ENCODE measurements at regions not wholly inside any gene's neighbourhood (a gene's known extent, or its start where the extent isn't known, plus 50 kb on each side); places are given as distances from the start of the nearest gene placed in this dataset.

DNA sequence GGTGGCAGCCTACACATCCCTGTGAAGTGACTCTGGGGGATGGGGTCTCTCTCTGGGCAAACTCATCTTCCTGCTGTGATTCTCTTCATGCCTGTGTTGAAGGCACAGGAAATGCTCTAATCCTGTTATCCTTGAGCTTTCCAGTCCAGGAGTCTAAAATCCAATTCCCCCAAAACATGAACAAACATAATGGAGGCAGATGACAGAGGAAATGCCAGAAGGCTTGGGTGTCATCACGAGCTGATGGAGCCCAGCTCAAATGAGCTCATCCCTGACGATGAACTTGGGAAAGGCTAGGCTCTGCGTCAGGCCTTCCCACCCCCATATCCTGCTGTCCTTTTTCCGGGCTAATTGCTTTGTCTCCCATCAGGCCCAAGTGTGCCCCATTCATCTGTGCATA lies 165.9 kb upstream of the PODXL start:
- H3K27me3 Mint-ChIP-seq (ENCODE audit: low read depth) = peaks cover 4% of the 10 kb centered on the region
- H3K4me1 Mint-ChIP-seq = peaks cover 5% of the 10 kb centered on the region
- DNase-seq (ENCODE audit: low read depth, low spot score) = no peak
- no peaks in the 10 kb centered on the region for H3K9me3 Mint-ChIP-seq
- TF ChIP-seq, protein P1, sequence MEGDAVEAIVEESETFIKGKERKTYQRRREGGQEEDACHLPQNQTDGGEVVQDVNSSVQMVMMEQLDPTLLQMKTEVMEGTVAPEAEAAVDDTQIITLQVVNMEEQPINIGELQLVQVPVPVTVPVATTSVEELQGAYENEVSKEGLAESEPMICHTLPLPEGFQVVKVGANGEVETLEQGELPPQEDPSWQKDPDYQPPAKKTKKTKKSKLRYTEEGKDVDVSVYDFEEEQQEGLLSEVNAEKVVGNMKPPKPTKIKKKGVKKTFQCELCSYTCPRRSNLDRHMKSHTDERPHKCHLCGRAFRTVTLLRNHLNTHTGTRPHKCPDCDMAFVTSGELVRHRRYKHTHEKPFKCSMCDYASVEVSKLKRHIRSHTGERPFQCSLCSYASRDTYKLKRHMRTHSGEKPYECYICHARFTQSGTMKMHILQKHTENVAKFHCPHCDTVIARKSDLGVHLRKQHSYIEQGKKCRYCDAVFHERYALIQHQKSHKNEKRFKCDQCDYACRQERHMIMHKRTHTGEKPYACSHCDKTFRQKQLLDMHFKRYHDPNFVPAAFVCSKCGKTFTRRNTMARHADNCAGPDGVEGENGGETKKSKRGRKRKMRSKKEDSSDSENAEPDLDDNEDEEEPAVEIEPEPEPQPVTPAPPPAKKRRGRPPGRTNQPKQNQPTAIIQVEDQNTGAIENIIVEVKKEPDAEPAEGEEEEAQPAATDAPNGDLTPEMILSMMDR (conservative IDR thresholded peaks at IDR 0.05) = no peak
- no peak overlapping the region for H3K4me3 Mint-ChIP-seq
- no peak overlapping the region for H3K27ac Mint-ChIP-seq (ENCODE audit: unreplicated experiment)
- H3K36me3 Mint-ChIP-seq (ENCODE audit: low read depth) = no peaks in the 10 kb centered on the region

DNA sequence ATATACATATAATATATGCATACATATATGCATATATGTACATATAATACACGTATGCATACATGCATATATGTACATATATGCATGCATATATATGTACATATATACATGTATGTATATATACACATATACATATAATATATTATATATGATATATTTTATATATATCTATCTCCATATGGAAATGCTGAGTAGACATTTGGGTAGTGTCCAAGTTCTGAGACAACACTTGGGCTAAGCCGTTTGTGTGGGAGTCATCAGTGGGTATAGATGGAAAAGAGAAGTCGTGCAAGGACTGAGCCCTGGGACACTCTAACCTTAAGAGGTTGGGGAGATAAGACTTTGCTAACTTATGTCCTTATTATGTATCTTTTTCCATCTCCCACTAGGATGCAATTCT lies 165.2 kb upstream of the PODXL start:
- Mint-ChIP-seq H3K27ac (ENCODE audit: unreplicated experiment) (no peak overlapping the region), H3K9me3 (no peaks in the 10 kb centered on the region), H3K4me3 (no peak overlapping the region), H3K4me1 (peaks cover 5% of the 10 kb centered on the region), H3K27me3 (ENCODE audit: low read depth) (peaks cover 4% of the 10 kb centered on the region), H3K36me3 (ENCODE audit: low read depth) (no peaks in the 10 kb centered on the region)
- DNase-seq (ENCODE audit: low read depth, low spot score) = no peak
- TF ChIP-seq, protein P1 (conservative IDR thresholded peaks at IDR 0.05) = no peak

DNA sequence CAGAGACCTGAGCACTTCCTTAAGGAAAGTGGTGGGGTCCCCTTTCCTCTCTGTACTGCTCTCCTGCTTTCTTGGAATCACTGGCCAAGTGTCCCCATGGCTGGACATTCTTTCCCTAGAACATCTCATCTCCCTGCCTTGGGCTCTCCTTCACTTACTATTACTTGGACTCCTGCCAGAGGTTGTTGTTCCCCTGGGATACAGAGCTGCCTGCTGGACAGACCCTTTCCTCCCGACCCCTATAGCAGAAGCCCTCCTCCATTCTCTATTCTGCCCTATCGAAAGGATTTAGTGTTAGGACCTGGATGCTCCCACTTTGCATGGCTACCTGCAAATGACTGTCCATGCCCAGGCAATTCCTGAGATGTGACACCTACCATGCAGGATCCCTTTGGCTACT lies 164.3 kb upstream of the PODXL start:
- H3K4me3 Mint-ChIP-seq = no peak overlapping the region
- TF ChIP-seq, protein P1 (conservative IDR thresholded peaks at IDR 0.05) = no peak
- H3K4me1 Mint-ChIP-seq = peaks cover 5% of the 10 kb centered on the region
- H3K27ac Mint-ChIP-seq (ENCODE audit: unreplicated experiment) = no peak overlapping the region
- H3K27me3 Mint-ChIP-seq (ENCODE audit: low read depth) = peaks cover 4% of the 10 kb centered on the region
- no peaks in the 10 kb centered on the region for H3K9me3 Mint-ChIP-seq
- H3K36me3 Mint-ChIP-seq (ENCODE audit: low read depth) = no peaks in the 10 kb centered on the region
- DNase-seq (ENCODE audit: low read depth, low spot score) = no peak

DNA sequence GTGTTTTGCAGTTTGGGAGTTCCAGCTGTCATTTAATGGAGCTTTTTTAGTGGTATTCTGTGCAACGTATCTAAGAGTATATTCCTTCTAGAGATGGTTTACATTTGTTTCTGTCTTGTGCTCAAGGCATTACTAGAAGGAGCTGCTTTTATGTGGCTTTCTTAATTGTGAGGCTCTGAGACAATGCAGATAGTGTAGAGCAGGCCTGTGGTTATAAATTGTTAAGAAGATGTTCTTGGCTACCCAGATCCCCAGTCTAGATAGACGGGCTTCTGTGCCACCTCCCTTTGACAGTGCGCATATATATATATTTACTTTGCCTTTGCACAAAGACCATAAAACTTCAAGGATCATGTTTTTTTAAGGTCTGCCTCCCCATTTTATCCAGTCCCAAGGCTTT lies 160.8 kb upstream of the PODXL start:
- TF ChIP-seq, protein P1 (conservative IDR thresholded peaks at IDR 0.05) = no peak
- no peak for DNase-seq (ENCODE audit: low read depth, low spot score)
- H3K27me3 Mint-ChIP-seq (ENCODE audit: low read depth) = no peaks in the 10 kb centered on the region
- no peaks in the 10 kb centered on the region for H3K9me3 Mint-ChIP-seq
- H3K36me3 Mint-ChIP-seq (ENCODE audit: low read depth) = no peaks in the 10 kb centered on the region
- H3K4me3 Mint-ChIP-seq = no peak overlapping the region
- H3K27ac Mint-ChIP-seq (ENCODE audit: unreplicated experiment) = no peak overlapping the region
- no peaks in the 10 kb centered on the region for H3K4me1 Mint-ChIP-seq

DNA sequence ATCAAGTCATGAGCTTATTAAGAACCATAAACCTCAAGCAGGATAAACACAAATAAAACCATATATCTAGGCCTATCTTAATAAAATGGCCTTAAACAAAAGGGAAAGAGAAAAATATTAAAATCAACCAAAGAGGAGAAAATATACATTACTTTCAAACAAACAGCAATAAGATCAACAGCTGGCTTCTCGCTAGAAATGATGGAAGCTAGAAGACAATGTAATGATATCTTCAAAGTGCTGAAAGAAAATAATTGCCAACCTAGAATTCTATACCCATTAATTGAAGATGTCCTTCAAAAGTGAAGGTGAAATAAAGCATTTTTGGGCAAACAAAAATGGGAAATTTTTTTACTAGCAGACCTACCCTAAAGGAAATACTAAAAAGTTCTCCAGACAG lies 142.9 kb upstream of the PODXL start:
- TF ChIP-seq, protein P1 (conservative IDR thresholded peaks at IDR 0.05) = no peak
- Mint-ChIP-seq H3K27ac (ENCODE audit: unreplicated experiment) (no peak overlapping the region), H3K4me3 (no peak overlapping the region), H3K4me1 (no peaks in the 10 kb centered on the region), H3K36me3 (ENCODE audit: low read depth) (no peaks in the 10 kb centered on the region), H3K9me3 (peaks cover 7% of the 10 kb centered on the region), H3K27me3 (ENCODE audit: low read depth) (peaks cover 20% of the 10 kb centered on the region)
- no peak for DNase-seq (ENCODE audit: low read depth, low spot score)

All from neural crest cell (in vitro differentiated cells).